PC-3 (cell line): ENCODE measurements at regions not wholly inside any gene's neighbourhood (a gene's known extent, or its start where the extent isn't known, plus 50 kb on each side); places are given as distances from the start of the nearest gene placed in this dataset.

ENCODE experiments used
- CTCF ChIP-seq: fragments of 300-600 bp; sonication (generic); conservative IDR thresholded peaks from 2 replicates; pipeline ENCODE4 v1.5.1; 2017; ENCODE audit warnings: antibody characterized with exemption, low read depth, mild to moderate bottlenecking, low read length
- EZH2 ChIP-seq: fragments of 300-600 bp; sonication (generic); IDR thresholded peaks from one replicate; pipeline ENCODE4 v1.6.1; 2017; ENCODE audit warnings: antibody characterized with exemption, mild to moderate bottlenecking, low read length; ENCODE audit not compliant: unreplicated experiment
- EZH2phosphoT487 ChIP-seq: fragments of 300-600 bp; sonication (generic); IDR thresholded peaks from 2 replicates; pipeline ENCODE4 v1.6.1; 2018; ENCODE audit warnings: mild to moderate bottlenecking, antibody characterized with exemption, low read length, borderline replicate concordance

DNA sequence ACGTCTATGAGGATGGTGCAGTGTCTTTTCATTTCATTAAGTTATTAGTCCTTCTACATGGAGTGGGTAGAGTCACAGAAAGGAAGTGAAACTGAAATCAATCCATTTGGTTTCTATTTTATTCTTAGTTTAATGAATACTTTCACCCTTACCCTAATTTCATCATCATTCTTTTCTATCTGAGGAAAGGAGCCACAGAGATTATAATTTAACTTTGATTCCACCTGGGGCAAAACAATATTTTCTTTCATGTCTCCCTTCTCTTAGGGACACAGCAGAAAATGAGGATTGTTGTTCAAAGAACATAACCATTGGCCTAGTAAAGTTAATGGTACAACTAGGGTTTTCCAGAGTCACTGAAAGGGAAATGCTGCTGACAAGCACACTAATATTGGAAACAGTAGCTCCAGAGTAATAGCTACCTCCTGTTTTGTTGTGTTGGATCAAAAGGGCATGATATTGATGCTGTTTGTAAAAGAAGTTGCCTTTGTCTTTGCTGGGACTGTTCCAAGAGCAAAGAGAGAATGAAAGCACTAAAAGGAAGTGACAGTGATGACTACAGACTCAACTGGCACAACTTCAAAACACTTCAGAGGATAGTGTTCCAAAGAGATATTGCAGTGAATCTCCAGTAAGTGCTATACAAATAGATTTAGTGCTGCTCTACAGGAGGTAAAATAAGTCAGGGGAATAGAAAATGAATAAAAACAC lies 247.1 kb upstream of the PITX2 start:
- TF ChIP-seq CTCF: no peak
- TF ChIP-seq EZH2phosphoT487: no peak
- TF ChIP-seq EZH2: no peak
